ENCODE measurements at regions not wholly inside any gene's neighbourhood (a gene's known extent, or its start where the extent isn't known, plus 50 kb on each side); places are given as distances from the start of the nearest gene placed in this dataset.

DNA sequence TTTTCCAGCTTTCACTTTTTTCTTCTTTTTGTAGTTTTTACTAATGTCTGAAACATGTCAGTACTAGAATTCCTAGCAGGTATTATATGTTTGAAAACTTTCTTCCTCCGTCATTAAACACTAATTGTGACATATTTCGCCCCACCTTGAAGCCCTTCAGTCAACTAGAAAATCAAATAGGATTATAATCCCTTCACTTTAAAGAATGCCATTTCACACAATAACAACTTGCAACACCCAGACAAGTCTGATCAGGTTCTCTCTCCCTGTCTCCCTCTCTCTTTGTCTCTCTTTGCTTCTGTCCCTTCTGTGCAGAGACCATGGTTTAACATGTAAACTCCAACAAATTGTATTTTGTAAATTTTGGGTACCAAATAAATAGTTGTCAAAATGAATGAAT lies 373.5 kb downstream of the SEMA3D start:
- Mint-ChIP-seq H3K36me3 (ENCODE audit: low read depth, unreplicated experiment) (no peaks in the 10 kb centered on the region), H3K27me3 (ENCODE audit: unreplicated experiment) (no peaks in the 10 kb centered on the region), H3K4me1 (ENCODE audit: unreplicated experiment) (no peaks in the 10 kb centered on the region), H3K9me3 (ENCODE audit: unreplicated experiment) (no peaks in the 10 kb centered on the region), H3K4me3 (ENCODE audit: unreplicated experiment) (no peak overlapping the region), H3K27ac (ENCODE audit: unreplicated experiment) (no peak overlapping the region)
- no peak for DNase-seq (ENCODE audit: low spot score)
- TF ChIP-seq, protein P1, sequence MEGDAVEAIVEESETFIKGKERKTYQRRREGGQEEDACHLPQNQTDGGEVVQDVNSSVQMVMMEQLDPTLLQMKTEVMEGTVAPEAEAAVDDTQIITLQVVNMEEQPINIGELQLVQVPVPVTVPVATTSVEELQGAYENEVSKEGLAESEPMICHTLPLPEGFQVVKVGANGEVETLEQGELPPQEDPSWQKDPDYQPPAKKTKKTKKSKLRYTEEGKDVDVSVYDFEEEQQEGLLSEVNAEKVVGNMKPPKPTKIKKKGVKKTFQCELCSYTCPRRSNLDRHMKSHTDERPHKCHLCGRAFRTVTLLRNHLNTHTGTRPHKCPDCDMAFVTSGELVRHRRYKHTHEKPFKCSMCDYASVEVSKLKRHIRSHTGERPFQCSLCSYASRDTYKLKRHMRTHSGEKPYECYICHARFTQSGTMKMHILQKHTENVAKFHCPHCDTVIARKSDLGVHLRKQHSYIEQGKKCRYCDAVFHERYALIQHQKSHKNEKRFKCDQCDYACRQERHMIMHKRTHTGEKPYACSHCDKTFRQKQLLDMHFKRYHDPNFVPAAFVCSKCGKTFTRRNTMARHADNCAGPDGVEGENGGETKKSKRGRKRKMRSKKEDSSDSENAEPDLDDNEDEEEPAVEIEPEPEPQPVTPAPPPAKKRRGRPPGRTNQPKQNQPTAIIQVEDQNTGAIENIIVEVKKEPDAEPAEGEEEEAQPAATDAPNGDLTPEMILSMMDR (IDR thresholded peaks at IDR 0.05; ENCODE audit: unreplicated experiment), result no peak

DNA sequence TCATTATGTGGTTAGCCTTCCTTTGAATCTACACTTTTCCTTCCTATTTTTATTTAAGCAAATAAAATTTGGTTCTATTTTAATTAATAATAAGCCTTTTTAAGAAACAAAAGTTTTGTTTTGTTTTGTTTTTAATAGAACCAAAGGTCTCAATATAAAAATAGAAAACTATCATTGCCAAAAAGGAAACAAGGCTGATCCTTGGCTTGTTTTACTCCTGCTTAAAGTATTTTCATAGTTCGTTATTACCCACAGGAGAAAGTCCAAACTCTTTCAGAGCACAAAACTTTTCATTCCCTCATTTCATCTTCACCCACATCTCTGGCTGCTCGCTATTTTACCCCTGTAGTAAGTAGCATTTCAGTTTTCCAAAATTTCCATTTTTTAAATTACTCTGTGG lies 374.8 kb downstream of the SEMA3D start:
- no peak overlapping the region for H3K4me3 Mint-ChIP-seq (ENCODE audit: unreplicated experiment)

DNA sequence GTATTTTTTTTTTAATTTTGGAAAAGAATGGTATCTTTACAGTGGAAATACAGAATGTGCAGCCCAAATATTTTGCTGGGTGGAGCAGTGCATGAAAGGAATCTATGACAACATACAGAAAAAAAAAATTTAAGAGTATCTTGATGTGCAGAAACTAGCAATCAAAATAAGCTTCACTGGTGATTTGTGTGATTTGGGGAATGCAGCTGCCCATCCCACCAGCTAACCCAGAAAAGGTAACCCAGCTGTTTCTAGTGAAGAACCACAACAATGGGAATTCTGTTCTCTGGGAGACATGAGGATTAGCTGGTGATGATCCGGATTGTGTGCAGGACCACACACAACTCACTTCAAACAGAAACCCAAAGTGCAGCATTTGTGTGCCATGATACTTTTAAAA lies 375.5 kb downstream of the SEMA3D start:
- Mint-ChIP-seq H3K36me3 (ENCODE audit: low read depth, unreplicated experiment) (no peaks in the 10 kb centered on the region), H3K27me3 (ENCODE audit: unreplicated experiment) (no peaks in the 10 kb centered on the region), H3K9me3 (ENCODE audit: unreplicated experiment) (no peaks in the 10 kb centered on the region), H3K27ac (ENCODE audit: unreplicated experiment) (no peak overlapping the region), H3K4me1 (ENCODE audit: unreplicated experiment) (no peaks in the 10 kb centered on the region), H3K4me3 (ENCODE audit: unreplicated experiment) (no peak overlapping the region)
- TF ChIP-seq, protein P1 (IDR thresholded peaks at IDR 0.05; ENCODE audit: unreplicated experiment), result no peak
- DNase-seq (ENCODE audit: low spot score), result no peak

More for the DNA sequence above, 374.8 kb downstream of the SEMA3D start:
- no peak overlapping the region for H3K27ac Mint-ChIP-seq (ENCODE audit: unreplicated experiment)
- no peak for DNase-seq (ENCODE audit: low spot score)
- no peaks in the 10 kb centered on the region for H3K36me3 Mint-ChIP-seq (ENCODE audit: low read depth, unreplicated experiment)
- TF ChIP-seq, protein P1 (IDR thresholded peaks at IDR 0.05; ENCODE audit: unreplicated experiment), result no peak
- no peaks in the 10 kb centered on the region for H3K4me1 Mint-ChIP-seq (ENCODE audit: unreplicated experiment)
- H3K27me3 Mint-ChIP-seq (ENCODE audit: unreplicated experiment), result no peaks in the 10 kb centered on the region
- no peaks in the 10 kb centered on the region for H3K9me3 Mint-ChIP-seq (ENCODE audit: unreplicated experiment)

DNA sequence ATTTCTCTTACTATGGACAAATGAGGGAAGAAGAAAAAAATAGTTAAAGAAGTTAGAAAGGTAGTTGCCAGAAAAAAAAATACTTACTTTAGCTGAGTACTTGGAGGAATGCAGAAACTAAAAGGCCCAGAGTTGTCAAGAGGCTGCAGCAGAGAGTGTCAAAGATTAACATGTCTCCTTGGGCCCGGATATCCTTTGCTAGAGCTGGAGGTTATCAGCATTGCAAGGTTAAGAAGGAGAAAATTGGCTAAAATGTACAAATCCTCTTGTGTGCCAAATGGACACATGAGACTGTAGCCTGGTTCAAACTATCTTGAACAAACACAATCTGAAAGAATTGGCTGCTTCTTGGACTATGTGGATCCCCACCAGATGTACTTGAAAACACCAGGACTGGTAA lies 377.0 kb downstream of the SEMA3D start:
- H3K4me1 Mint-ChIP-seq (ENCODE audit: unreplicated experiment), result no peaks in the 10 kb centered on the region
- no peak overlapping the region for H3K27ac Mint-ChIP-seq (ENCODE audit: unreplicated experiment)
- TF ChIP-seq, protein P1 (IDR thresholded peaks at IDR 0.05; ENCODE audit: unreplicated experiment), result no peak
- no peaks in the 10 kb centered on the region for H3K9me3 Mint-ChIP-seq (ENCODE audit: unreplicated experiment)
- no peak overlapping the region for H3K4me3 Mint-ChIP-seq (ENCODE audit: unreplicated experiment)
- H3K27me3 Mint-ChIP-seq (ENCODE audit: unreplicated experiment), result no peaks in the 10 kb centered on the region
- H3K36me3 Mint-ChIP-seq (ENCODE audit: low read depth, unreplicated experiment), result no peaks in the 10 kb centered on the region
- no peak for DNase-seq (ENCODE audit: low spot score)

DNA sequence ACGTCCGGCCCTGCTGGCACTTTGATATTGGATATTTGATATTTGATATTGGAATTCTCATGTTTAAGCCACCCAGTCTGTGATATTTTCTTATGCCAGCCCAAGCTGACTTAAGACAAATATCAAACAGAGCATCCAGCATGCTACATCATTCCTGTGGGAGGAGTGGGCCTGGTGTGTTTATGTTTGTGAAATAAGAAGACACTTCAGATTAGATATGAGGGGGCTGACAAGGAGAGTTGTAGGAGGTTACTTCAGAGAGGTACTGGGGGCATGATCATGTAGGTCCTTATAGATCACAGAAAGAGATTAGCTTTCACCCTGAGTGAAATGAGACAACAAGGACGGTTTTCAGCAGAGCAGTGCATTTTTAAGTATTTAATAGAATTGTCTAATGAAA lies 382.9 kb downstream of the SEMA3D start:
- no peak overlapping the region for H3K4me3 Mint-ChIP-seq (ENCODE audit: unreplicated experiment)
- H3K36me3 Mint-ChIP-seq (ENCODE audit: low read depth, unreplicated experiment), result no peaks in the 10 kb centered on the region
- no peak overlapping the region for H3K27ac Mint-ChIP-seq (ENCODE audit: unreplicated experiment)

More for the DNA sequence above, 382.9 kb downstream of the SEMA3D start:
- Mint-ChIP-seq H3K9me3 (ENCODE audit: unreplicated experiment) (no peaks in the 10 kb centered on the region), H3K27me3 (ENCODE audit: unreplicated experiment) (no peaks in the 10 kb centered on the region), H3K4me1 (ENCODE audit: unreplicated experiment) (no peaks in the 10 kb centered on the region)
- TF ChIP-seq, protein P1 (IDR thresholded peaks at IDR 0.05; ENCODE audit: unreplicated experiment), result no peak
- DNase-seq (ENCODE audit: low spot score), result no peak

All from endothelial cell (in vitro differentiated cells).